Upper lobe of right lung (tissue), 1 donor: ENCODE measurements at regions not wholly inside any gene's neighbourhood (a gene's known extent, or its start where the extent isn't known, plus 50 kb on each side); places are given as distances from the start of the nearest gene placed in this dataset.
A peak's percentile ranks its signal among the peaks of the same experiment; 100 is the strongest.

Source experiments
- ATAC-seq: fragments of 200-7000 bp; cut with Tn5 transposase; one replicate; pipeline ENCODE4 v1.9.1; 2020; ENCODE audit warnings: mild to moderate bottlenecking, moderate library complexity
- DNase-seq: peaks from one replicate; pipeline ENCODE4 v3.0.0-alpha.2; 2020
- H3K27ac ChIP-seq: fragments of 200-600 bp; one replicate; pipeline ENCODE4 v1.8.0; 2022
- H3K27me3 ChIP-seq: fragments of 200-600 bp; one replicate; pipeline ENCODE4 v1.8.0; 2022; ENCODE audit warnings: mild to moderate bottlenecking
- H3K36me3 ChIP-seq: fragments of 200-600 bp; one replicate; pipeline ENCODE4 v1.8.0; 2022
- H3K4me1 ChIP-seq: fragments of 200-600 bp; one replicate; pipeline ENCODE4 v1.8.0; 2022
- H3K4me3 ChIP-seq: fragments of 200-600 bp; one replicate; pipeline ENCODE4 v1.8.0; 2022; ENCODE audit warnings: mild to moderate bottlenecking
- H3K9me3 ChIP-seq: fragments of 200-600 bp; one replicate; pipeline ENCODE4 v1.8.0; 2022
- CTCF ChIP-seq: fragments of 200-600 bp; IDR thresholded peaks from one replicate; pipeline ENCODE4 v1.8.0; 2022; ENCODE audit warnings: antibody characterized with exemption
- intact Hi-C: fragments of 100-400 bp; cut with DNase I; formaldehyde crosslinking; loops from one replicate; pipeline ENCODE4 v1.11.0; 2022
- donor health status: DM: no; HTN: yes; CAD: no; lungs with severe emphysema.

GRCh38 chr5:154544646-154545045 lies 66.6 kb upstream of the HAND1 start:
- Histone ChIP-seq H3K36me3 (no peaks in the 10 kb centered on the region), H3K27ac (no peak overlapping the region), H3K4me1 (no peaks in the 10 kb centered on the region), H3K9me3 (no peaks in the 10 kb centered on the region), H3K4me3 (no peak overlapping the region), H3K27me3 (peaks cover 12% of the 10 kb centered on the region)
- TF ChIP-seq CTCF, result no peak
- no peak for ATAC-seq
- intact Hi-C loops, result no loop called here
- DNase-seq, result no peak

DNA sequence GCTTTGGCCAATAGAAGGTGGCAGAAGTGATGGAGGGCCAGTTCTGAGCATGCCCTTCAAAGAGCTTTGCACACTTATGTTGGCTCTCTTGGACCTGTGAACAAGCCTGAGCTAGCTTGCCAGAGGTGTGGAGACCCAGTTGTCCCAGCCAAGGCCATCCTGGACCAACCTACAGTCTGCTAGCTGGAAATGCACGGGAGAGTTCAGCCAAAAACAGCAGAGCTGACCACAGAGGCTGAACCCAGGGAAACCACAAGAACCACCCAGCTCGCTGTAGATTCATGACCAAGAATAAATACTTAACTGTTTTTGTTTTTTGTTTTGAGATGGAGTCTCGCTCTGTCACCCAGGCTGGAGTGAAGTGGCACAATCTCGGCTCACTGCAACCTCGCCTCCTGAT lies 65.4 kb upstream of the HAND1 start:
- no peak overlapping the region for H3K27ac ChIP-seq
- no peaks in the 10 kb centered on the region for H3K4me1 ChIP-seq
- no peak overlapping the region for H3K4me3 ChIP-seq
- TF ChIP-seq CTCF, result no peak
- no peak for ATAC-seq
- intact Hi-C loops, result no loop called here
- peaks cover 12% of the 10 kb centered on the region for H3K27me3 ChIP-seq
- H3K9me3 ChIP-seq, result no peaks in the 10 kb centered on the region
- H3K36me3 ChIP-seq, result no peaks in the 10 kb centered on the region
- DNase-seq, result no peak

DNA sequence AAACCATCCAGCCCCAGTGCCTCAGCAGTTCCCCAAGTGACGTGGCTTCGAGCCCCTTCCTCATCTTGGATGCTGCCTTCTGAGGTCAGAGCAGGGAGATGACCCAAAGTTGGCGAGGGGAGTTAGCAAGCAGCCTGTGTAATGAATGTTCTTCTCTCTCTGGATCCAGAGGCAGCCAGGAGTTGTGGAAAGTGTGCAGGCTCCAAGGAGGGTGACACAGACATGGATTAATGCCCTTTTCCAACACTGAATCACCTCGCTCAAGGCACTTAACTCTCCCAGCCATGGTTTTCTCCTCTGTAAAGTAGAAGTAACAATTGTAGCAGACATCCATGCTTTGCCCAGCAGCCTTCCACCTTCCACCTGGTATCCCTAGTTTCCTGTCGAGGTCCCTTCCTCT lies 64.6 kb upstream of the HAND1 start:
- ATAC-seq, result no peak
- DNase-seq, result no peak
- Histone ChIP-seq H3K9me3 (no peaks in the 10 kb centered on the region), H3K4me3 (no peak overlapping the region), H3K27ac (no peak overlapping the region), H3K36me3 (no peaks in the 10 kb centered on the region), H3K27me3 (peaks cover 12% of the 10 kb centered on the region), H3K4me1 (no peaks in the 10 kb centered on the region)
- intact Hi-C loops, result no loop called here
- no peak for TF ChIP-seq CTCF

DNA sequence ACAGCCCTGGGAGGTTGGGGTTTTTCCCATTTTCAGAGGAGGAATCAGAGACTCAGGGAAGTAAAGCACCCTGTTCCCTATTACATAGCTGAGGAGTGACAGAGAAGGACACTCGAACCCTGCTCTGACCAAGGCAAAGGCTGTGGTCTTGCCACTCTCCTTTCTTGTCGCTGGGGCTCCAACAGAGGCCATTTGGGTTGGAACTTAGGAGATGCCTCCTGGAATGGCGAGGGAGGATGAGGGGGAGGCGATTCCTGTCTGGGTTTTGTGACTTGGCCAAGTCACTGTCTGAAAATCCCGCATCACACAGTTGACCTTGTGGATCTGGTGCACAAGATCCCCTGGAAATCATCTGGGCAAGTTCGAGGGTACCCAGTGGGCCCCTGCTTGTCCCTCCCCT lies 64.0 kb upstream of the HAND1 start:
- DNase-seq (no peak), ATAC-seq (no peak)
- Histone ChIP-seq H3K27me3 (peaks cover 12% of the 10 kb centered on the region), H3K36me3 (no peaks in the 10 kb centered on the region), H3K9me3 (no peaks in the 10 kb centered on the region), H3K4me1 (no peaks in the 10 kb centered on the region), H3K4me3 (no peak overlapping the region), H3K27ac (no peak overlapping the region)
- no peak for TF ChIP-seq CTCF
- intact Hi-C loops, result no loop called here

DNA sequence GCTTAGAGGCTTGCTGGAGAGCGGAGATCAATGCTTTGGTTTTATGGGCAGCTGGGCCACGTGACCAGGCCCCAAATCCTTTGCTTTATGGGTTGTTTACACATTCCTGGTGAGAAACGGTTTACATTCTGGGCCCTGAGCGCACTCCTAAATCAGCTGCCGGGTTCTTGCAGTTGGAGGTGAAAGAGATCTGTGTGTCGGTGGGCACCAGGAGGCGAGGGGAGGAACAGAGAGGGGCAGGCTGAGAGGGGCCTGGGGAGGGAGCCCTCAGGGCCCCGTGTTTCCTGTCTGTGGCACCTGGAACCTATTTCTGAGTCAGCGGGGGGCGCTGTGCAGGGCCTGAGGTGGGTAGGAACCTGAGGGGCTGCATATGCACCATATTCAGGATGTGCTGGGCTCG lies 63.5 kb upstream of the HAND1 start:
- Histone ChIP-seq H3K9me3 (no peaks in the 10 kb centered on the region), H3K27ac (no peak overlapping the region), H3K27me3 (peaks cover 12% of the 10 kb centered on the region), H3K36me3 (no peaks in the 10 kb centered on the region), H3K4me1 (no peaks in the 10 kb centered on the region), H3K4me3 (no peak overlapping the region)
- DNase-seq (no peak), ATAC-seq (peak; percentile 45)
- TF ChIP-seq CTCF, result peak; percentile 20
- intact Hi-C loops, result no loop called here

GRCh38 chr5:154540600-154540999 lies 62.6 kb upstream of the HAND1 start:
- Histone ChIP-seq H3K27ac (no peak overlapping the region), H3K9me3 (no peaks in the 10 kb centered on the region), H3K36me3 (no peaks in the 10 kb centered on the region), H3K27me3 (peaks cover 12% of the 10 kb centered on the region), H3K4me3 (no peak overlapping the region), H3K4me1 (no peaks in the 10 kb centered on the region)
- ATAC-seq, result no peak
- no peak for TF ChIP-seq CTCF
- DNase-seq, result no peak
- intact Hi-C loops, result no loop called here
